LNCaP clone FGC (cell line): ENCODE measurements at regions not wholly inside any gene's neighbourhood (a gene's known extent, or its start where the extent isn't known, plus 50 kb on each side); places are given as distances from the start of the nearest gene placed in this dataset.

Source experiments
- DNase-seq: peaks from one replicate; pipeline ENCODE4 v3.0.0-alpha.2; 2011; ENCODE audit warnings: low read depth
- H3K4me3 ChIP-seq: 2 replicates; pipeline ENCODE4 v1.5.1; 2011; ENCODE audit warnings: mild to moderate bottlenecking, low read depth, low read length, control low read depth
- TF ChIP-seq, protein P1 (sequence below): IDR thresholded peaks from 2 replicates; pipeline ENCODE4 v1.5.1; 2012; ENCODE audit warnings: mild to moderate bottlenecking; ENCODE audit not compliant: control insufficient read depth, insufficient read depth; ENCODE audit errors: extremely low read depth

- H3K4me3 ChIP-seq = no peak overlapping the region
- TF ChIP-seq, protein P1, sequence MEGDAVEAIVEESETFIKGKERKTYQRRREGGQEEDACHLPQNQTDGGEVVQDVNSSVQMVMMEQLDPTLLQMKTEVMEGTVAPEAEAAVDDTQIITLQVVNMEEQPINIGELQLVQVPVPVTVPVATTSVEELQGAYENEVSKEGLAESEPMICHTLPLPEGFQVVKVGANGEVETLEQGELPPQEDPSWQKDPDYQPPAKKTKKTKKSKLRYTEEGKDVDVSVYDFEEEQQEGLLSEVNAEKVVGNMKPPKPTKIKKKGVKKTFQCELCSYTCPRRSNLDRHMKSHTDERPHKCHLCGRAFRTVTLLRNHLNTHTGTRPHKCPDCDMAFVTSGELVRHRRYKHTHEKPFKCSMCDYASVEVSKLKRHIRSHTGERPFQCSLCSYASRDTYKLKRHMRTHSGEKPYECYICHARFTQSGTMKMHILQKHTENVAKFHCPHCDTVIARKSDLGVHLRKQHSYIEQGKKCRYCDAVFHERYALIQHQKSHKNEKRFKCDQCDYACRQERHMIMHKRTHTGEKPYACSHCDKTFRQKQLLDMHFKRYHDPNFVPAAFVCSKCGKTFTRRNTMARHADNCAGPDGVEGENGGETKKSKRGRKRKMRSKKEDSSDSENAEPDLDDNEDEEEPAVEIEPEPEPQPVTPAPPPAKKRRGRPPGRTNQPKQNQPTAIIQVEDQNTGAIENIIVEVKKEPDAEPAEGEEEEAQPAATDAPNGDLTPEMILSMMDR = no peak
- no peak for DNase-seq
Observed at GRCh38 chr10:78283069-78283682, 249.5 kb downstream of the RPS24 start.

GRCh38 chr10:78284381-78284780 lies 250.7 kb downstream of the RPS24 start:
- no peak overlapping the region for H3K4me3 ChIP-seq
- TF ChIP-seq, protein P1 = no peak
- DNase-seq = no peak

DNA sequence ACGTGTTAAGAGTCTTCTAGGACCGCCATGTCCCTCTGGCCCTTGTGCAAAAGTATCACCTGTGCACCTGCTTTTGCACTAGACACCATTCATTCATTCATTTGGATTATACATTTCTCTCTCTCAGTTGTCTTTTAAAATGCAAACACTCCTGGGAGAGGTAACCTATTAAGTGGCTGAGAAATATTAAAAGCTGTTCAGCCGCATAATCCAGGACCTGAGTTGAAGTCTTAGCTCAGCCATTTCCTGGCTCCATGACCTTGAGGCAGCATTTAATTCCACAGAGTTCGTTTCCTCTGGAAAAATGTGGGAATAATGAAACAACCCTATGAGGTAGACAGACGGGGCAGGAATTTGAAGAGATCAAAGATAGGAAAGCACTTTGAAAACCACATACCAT lies 251.6 kb downstream of the RPS24 start:
- TF ChIP-seq, protein P1 = no peak
- no peak overlapping the region for H3K4me3 ChIP-seq

GRCh38 chr10:78286186-78286585 lies 252.5 kb downstream of the RPS24 start:
- DNase-seq = no peak
- TF ChIP-seq, protein P1 = no peak
- no peak overlapping the region for H3K4me3 ChIP-seq

More for the DNA sequence above, 251.6 kb downstream of the RPS24 start:
- DNase-seq = no peak

DNA sequence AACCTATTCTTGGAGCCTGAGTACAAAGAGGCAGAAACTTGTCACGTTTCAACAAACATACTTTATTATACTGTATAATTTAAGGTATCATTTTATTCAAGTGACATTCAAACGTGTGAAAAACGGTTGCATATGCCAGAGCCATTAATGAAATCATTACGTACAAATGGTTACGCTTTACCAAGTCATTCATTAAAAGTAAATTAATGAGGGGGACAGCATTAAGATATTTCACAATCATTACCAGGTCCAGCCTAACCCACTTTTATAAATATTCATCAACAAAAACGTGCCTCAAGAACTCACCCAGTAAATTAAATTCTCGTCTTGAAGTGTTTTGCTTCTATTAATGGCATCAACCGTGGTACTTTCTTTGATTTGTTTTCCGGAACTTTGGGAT lies 253.0 kb downstream of the RPS24 start:
- TF ChIP-seq, protein P1 = no peak
- no peak overlapping the region for H3K4me3 ChIP-seq
- no peak for DNase-seq

GRCh38 chr10:78287618-78288017 lies 254.0 kb downstream of the RPS24 start:
- TF ChIP-seq, protein P1 = no peak
- no peak overlapping the region for H3K4me3 ChIP-seq
- no peak for DNase-seq

DNA sequence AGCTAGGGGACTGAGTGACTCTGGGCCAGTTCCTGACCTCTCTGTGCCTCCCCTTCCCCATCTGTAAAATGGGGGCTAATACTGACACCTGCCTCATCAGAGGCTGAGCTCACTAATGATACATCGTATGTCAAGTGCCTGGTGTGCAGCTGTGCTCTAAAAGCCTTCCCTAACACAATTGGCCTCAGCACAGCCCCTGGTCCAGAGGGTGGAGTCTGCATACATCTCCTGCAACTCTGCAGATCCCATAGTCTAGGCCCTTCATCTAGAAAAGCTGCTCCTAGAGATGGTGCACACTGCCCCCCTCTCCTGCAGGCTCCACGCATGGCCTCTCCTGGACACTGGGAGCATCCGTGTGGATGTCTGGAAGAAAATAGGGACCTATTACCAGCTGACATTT lies 255.0 kb downstream of the RPS24 start:
- TF ChIP-seq, protein P1 = no peak

More for the DNA sequence above, 255.0 kb downstream of the RPS24 start:
- H3K4me3 ChIP-seq = no peak overlapping the region
- DNase-seq = no peak
